GM20000 (cell line): ENCODE measurements at regions not wholly inside any gene's neighbourhood (a gene's known extent, or its start where the extent isn't known, plus 50 kb on each side); places are given as distances from the start of the nearest gene placed in this dataset.

Experiments used
- DNase-seq: peaks from one replicate; pipeline ENCODE4 v3.0.0; 2012; ENCODE audit warnings: low spot score
- CTCF ChIP-seq: IDR thresholded peaks from 2 replicates; pipeline ENCODE4 v1.5.1; 2012; ENCODE audit warnings: mild to moderate bottlenecking, control low read depth; ENCODE audit errors: extremely low read depth, missing control alignments

DNA sequence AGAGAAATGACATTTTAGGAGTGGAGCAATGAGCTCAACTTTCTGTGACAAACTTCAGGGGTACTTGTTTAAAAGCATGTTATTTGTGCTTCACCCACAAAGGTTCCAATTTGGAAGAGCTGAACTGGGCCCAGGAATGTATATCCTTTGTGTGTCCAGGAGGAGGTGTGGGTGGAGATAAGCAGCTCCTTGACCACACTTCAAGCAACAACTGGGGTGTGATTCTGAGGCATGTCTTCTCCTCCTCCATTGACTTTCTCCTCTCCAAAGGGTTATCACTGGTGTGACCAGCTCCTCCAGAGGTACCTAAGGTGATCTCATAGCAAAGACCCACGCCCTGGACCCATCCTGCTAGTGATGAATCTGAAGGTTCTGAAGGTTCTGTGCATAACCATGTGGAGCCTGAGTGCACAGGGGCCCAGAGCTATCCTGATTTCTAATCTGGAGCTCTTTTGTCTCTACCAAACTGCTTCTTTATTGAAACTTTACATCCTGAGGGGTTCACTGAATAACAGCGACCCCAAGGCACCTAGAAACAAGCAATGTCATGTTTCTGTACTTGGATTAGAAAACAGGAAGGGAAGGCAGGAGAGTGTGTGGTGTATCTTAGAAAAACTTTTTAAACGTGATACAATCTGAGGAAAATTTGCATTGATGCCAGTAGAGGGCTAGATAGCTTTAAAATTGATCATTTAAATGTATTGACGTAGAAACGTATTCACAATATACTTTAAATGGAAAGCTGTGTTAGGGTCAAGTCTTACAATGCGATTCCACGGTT lies 60.9 kb upstream of the CD93 start:
- no peak for TF ChIP-seq CTCF
- DNase-seq = no peak

DNA sequence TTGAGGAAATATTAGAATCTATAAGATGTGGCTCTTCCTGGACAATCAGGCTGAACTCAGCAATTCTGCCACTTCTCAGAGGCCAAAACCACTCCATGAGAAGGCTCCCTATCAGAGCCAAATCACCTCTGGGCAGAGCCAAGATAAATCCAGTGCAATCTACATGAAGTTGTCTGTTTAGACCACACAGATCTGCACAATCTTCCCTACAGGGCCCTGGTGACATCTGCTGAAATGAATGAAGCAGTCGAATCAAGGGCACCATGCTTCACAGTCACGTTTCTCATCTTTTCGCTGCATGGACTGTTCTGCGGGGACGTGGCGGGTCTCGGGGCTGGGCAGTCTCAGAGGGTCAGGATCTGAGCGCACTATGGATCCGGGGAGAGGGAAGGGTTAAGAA lies 60.1 kb upstream of the CD93 start:
- DNase-seq = no peak
- no peak for TF ChIP-seq CTCF

- no peak for DNase-seq
- no peak for TF ChIP-seq CTCF
These were observed 59.2 kb upstream of the CD93 start for GRCh38 chr20:23145281-23145700.

DNA sequence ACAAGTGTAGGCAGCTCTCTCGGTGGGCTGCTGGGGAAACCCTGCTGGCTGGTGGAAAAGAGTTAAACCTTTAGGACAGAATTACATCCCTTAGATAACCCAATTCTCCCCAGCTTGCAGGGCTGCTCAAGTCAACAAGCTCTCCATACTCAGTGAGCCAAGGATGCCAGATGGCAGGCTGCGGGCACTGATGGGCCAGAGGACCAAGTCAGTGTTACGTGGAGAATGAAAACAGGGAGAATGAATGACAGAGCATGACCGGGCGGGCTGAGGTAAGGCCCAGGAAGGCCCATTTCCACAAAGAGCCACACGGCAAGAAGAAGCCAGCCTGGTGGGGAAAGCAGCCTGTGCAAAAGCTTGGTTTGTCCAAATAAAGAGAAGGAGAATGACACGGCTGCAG lies 58.7 kb upstream of the CD93 start:
- TF ChIP-seq CTCF = no peak
- DNase-seq = no peak

DNA sequence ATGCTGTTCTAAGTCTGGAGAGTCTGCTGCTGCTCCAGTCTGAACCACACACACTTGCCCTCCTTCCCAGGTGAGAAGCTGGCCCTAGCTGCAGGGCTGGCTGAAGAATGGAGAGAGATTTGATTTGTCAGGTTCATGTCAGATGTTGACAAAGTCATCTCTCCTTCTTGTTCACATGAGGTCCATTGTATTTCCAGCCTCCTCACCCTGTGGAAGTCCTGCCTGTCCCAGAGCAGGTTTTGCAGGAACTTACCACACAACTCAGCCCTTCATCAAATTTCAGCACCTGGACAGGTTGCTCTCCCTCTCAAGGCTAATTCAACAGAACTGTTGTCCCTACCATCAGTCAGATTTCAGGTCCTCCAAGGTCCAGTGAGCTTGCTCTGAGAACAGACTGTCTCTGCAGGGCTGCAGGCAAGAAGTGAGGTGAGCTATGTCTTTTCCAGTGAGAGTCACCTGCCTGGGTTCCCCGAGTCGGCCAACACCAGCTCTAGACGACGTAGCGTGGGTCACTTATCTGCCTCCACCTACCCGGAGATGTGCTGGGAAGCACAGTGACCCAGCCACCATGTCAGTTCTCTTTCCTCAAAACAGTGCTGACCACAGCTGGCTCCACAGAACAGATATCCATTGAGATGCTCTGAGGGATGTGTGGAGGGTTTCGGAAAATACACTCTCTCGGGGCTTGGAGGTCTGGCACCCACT lies 58.0 kb upstream of the CD93 start:
- no peak for TF ChIP-seq CTCF
- DNase-seq = no peak

DNA sequence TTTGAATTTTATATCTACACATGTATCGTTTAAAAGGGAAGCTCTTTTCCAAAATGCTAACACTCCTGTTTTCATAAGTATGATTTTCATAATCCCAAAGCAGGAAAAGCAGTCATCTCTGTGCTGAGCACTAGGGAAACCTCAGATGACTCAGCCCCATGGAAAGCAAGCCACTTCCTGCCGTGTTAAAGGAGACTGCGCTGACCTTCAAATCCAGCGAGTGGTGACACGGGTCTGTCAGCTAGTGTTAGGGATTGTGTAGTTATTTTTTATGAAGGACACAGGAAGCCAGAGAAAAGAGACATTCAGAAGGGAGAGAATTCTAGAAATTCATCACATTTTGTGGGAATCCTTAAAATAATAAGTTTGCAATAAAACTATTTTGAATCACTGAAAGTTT lies 57.0 kb upstream of the CD93 start:
- TF ChIP-seq CTCF = no peak

More for the DNA sequence above, 57.0 kb upstream of the CD93 start:
- DNase-seq = no peak
